Left ventricle myocardium superior (tissue), 1 donor: ENCODE measurements at regions not wholly inside any gene's neighbourhood (a gene's known extent, or its start where the extent isn't known, plus 50 kb on each side); places are given as distances from the start of the nearest gene placed in this dataset.
"Not testable (repeated sequence)": the region's sequence is repeated elsewhere in the genome, so short reads cannot be mapped to it uniquely, and the experiment has no call there.

Experiments used
- ATAC-seq: fragments of 200-7000 bp; cut with Tn5 transposase; one replicate; pipeline ENCODE4 v1.9.1; 2020; ENCODE audit warnings: mild to moderate bottlenecking, moderate library complexity
- DNase-seq: peaks from one replicate; pipeline ENCODE4 v3.0.0-alpha.2; 2020
- intact Hi-C: fragments of 100-400 bp; cut with micrococcal nuclease; formaldehyde crosslinking; loops from one replicate; pipeline ENCODE4 v1.11.0; 2022
- donor health status: DM: no; HTN: yes; CAD: no; lungs with severe emphysema.

- DNase-seq (no peak), ATAC-seq (no peak)
- intact Hi-C loops = loop anchor here (10.0 kb wide), 1 partner anchor 123 kb away; no protein-coding TSS in a partner anchor
These were observed 97.0 kb upstream of the SPRY4 start for GRCh38 chr5:142421621-142422397.

- intact Hi-C loops = loop anchor here (10.0 kb wide), 1 partner anchor 124 kb away; no protein-coding TSS in a partner anchor
- no peak for ATAC-seq
- DNase-seq = no peak
These were observed 96.4 kb upstream of the SPRY4 start for GRCh38 chr5:142421228-142421617.

- DNase-seq = no peak
- ATAC-seq = no peak
- intact Hi-C loops = loop anchor here (10.0 kb wide), 1 partner anchor 124 kb away; no protein-coding TSS in a partner anchor
These were observed 95.9 kb upstream of the SPRY4 start for GRCh38 chr5:142420561-142421227.

GRCh38 chr5:142412581-142412980, 87.8 kb upstream of the SPRY4 start:
- DNase-seq (no peak), ATAC-seq (peak; percentile 31)
- intact Hi-C loops = no loop called here

GRCh38 chr5:142411656-142412425, 87.0 kb upstream of the SPRY4 start:
- ATAC-seq = no peak
- no peak for DNase-seq
- intact Hi-C loops = no loop called here

- no peak for ATAC-seq
- intact Hi-C loops = no loop called here
- no peak for DNase-seq
These were observed 86.3 kb upstream of the SPRY4 start for GRCh38 chr5:142411103-142411502.

GRCh38 chr5:142408981-142409481, 84.2 kb upstream of the SPRY4 start:
- DNase-seq (no peak), ATAC-seq (no peak)
- intact Hi-C loops = no loop called here

- DNase-seq = no peak
- ATAC-seq = no peak
- intact Hi-C loops = no loop called here
These were observed 83.7 kb upstream of the SPRY4 start for GRCh38 chr5:142408536-142408935.

GRCh38 chr5:142405814-142406395, 81.1 kb upstream of the SPRY4 start:
- intact Hi-C loops = no loop called here
- no peak for DNase-seq

GRCh38 chr5:142405023-142405422, 80.2 kb upstream of the SPRY4 start:
- ATAC-seq (no peak), DNase-seq (no peak)
- intact Hi-C loops = no loop called here

More at GRCh38 chr5:142405814-142406395, 81.1 kb upstream of the SPRY4 start:
- ATAC-seq = no peak

- ATAC-seq (peak; percentile 41), DNase-seq (no peak)
- intact Hi-C loops = no loop called here
These were observed 79.2 kb upstream of the SPRY4 start for GRCh38 chr5:142404046-142404477.

- intact Hi-C loops = no loop called here
- DNase-seq (no peak), ATAC-seq (no peak)
These were observed 78.8 kb upstream of the SPRY4 start for GRCh38 chr5:142403583-142403982.

- no peak for ATAC-seq
- intact Hi-C loops = no loop called here
- no peak for DNase-seq
These were observed 78.0 kb upstream of the SPRY4 start for GRCh38 chr5:142402752-142403318.

GRCh38 chr5:142400415-142400814, 75.6 kb upstream of the SPRY4 start:
- DNase-seq (no peak), ATAC-seq (no peak)
- intact Hi-C loops = no loop called here

GRCh38 chr5:142399891-142400290, 75.1 kb upstream of the SPRY4 start:
- ATAC-seq (peak; percentile 38), DNase-seq (no peak)
- intact Hi-C loops = no loop called here

GRCh38 chr5:142398730-142399055, 73.9 kb upstream of the SPRY4 start:
- intact Hi-C loops = no loop called here
- DNase-seq (no peak), ATAC-seq (no peak)

GRCh38 chr5:142398011-142398729, 73.3 kb upstream of the SPRY4 start:
- not testable (repeated sequence) for ATAC-seq

GRCh38 chr5:142397178-142397577, 72.4 kb upstream of the SPRY4 start:
- no peak for ATAC-seq
- intact Hi-C loops = no loop called here
- DNase-seq = no peak

More at GRCh38 chr5:142398011-142398729, 73.3 kb upstream of the SPRY4 start:
- intact Hi-C loops, DNase-seq: not testable (repeated sequence)
